ENCODE measurements at regions not wholly inside any gene's neighbourhood (a gene's known extent, or its start where the extent isn't known, plus 50 kb on each side); places are given as distances from the start of the nearest gene placed in this dataset.
"Not testable (repeated sequence)": the region's sequence is repeated elsewhere in the genome, so short reads cannot be mapped to it uniquely, and the experiment has no call there.

DNA sequence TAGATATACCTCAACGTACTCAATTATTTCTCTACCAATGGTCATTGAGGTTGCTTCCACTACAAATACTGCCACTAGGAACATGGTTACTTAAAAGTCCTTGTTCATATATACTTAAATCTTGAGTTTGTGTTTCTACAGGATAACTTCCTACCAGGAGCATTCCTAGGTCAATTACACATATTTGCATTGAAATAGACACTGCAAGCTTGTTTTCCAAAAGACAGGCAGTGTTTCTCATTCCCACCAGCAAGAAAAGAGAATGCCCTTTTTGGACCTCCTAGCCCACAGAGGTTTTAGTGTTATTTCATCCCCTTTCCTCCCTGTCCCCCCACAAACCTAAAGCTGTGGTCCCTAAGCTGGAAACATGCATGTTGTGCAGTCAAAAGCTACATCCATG, 177.3 kb downstream of the ID4 start:
- H3K36me3 ChIP-seq (ENCODE audit: control insufficient read depth, insufficient read depth, low read length): no peaks in the 10 kb centered on the region
- no peak overlapping the region for H3K4me3 ChIP-seq (replicated peaks; ENCODE audit: low read depth, low read length)
- H3K27me3 ChIP-seq (replicated peaks; ENCODE audit: control insufficient read depth, insufficient read depth, low read length): no peaks in the 10 kb centered on the region
- DNase-seq (ENCODE audit: extremely low read depth, insufficient read length): no peak
- TF ChIP-seq, protein P1, sequence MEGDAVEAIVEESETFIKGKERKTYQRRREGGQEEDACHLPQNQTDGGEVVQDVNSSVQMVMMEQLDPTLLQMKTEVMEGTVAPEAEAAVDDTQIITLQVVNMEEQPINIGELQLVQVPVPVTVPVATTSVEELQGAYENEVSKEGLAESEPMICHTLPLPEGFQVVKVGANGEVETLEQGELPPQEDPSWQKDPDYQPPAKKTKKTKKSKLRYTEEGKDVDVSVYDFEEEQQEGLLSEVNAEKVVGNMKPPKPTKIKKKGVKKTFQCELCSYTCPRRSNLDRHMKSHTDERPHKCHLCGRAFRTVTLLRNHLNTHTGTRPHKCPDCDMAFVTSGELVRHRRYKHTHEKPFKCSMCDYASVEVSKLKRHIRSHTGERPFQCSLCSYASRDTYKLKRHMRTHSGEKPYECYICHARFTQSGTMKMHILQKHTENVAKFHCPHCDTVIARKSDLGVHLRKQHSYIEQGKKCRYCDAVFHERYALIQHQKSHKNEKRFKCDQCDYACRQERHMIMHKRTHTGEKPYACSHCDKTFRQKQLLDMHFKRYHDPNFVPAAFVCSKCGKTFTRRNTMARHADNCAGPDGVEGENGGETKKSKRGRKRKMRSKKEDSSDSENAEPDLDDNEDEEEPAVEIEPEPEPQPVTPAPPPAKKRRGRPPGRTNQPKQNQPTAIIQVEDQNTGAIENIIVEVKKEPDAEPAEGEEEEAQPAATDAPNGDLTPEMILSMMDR (IDR thresholded peaks at IDR 0.05; ENCODE audit: insufficient read depth, low read length, poor library complexity, severe bottlenecking): no peak

DNA sequence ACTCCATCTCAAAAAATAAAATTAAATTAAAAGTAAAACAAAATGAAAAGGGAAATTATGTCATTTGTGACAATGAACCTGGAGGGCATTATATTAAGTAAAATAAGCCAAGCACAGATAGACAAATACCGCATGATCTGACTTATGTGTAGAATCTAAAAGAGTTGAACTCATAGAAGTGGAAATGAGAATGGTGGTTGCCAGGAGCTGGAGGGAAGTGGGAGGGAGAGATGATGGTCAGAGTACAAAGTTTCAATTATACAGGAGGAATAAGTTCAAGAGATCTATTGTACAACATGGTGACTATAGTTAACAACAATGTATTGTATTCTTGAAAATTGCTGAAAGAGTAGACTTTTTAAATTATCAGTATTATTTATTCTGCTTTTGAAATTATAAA, 183.4 kb downstream of the ID4 start:
- TF ChIP-seq, protein P1 (IDR thresholded peaks at IDR 0.05; ENCODE audit: insufficient read depth, low read length, poor library complexity, severe bottlenecking): no peak
- Histone ChIP-seq H3K27me3 (replicated peaks; ENCODE audit: control insufficient read depth, insufficient read depth, low read length) (no peaks in the 10 kb centered on the region; the same call in 1 of the 2 replicates), H3K36me3 (ENCODE audit: control insufficient read depth, insufficient read depth, low read length) (no peaks in the 10 kb centered on the region), H3K4me3 (replicated peaks; ENCODE audit: low read depth, low read length) (no peak overlapping the region)
- no peak for DNase-seq (ENCODE audit: extremely low read depth, insufficient read length)

DNA sequence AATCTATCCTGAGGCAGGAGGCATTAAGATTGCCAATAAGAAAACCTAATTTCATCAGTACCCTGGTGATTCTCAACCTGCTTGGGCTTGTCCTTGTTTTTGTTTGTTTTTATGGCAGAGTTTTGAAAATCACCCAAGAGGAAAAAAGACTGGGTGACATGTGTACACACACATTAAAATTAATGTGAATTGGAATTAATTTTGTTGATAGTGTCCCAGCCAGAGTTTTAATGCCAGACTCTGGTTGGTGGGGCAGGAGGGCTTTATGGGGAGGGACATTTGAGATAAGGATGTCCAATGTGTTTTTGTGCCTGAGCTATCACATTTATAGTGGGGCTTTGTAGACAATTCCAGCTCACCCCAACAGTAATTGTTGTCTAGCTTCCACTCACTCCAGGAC, 184.6 kb downstream of the ID4 start:
- TF ChIP-seq, protein P1 (IDR thresholded peaks at IDR 0.05; ENCODE audit: insufficient read depth, low read length, poor library complexity, severe bottlenecking): no peak
- no peak for DNase-seq (ENCODE audit: extremely low read depth, insufficient read length)
- H3K4me3 ChIP-seq (replicated peaks; ENCODE audit: low read depth, low read length): no peak overlapping the region

DNA sequence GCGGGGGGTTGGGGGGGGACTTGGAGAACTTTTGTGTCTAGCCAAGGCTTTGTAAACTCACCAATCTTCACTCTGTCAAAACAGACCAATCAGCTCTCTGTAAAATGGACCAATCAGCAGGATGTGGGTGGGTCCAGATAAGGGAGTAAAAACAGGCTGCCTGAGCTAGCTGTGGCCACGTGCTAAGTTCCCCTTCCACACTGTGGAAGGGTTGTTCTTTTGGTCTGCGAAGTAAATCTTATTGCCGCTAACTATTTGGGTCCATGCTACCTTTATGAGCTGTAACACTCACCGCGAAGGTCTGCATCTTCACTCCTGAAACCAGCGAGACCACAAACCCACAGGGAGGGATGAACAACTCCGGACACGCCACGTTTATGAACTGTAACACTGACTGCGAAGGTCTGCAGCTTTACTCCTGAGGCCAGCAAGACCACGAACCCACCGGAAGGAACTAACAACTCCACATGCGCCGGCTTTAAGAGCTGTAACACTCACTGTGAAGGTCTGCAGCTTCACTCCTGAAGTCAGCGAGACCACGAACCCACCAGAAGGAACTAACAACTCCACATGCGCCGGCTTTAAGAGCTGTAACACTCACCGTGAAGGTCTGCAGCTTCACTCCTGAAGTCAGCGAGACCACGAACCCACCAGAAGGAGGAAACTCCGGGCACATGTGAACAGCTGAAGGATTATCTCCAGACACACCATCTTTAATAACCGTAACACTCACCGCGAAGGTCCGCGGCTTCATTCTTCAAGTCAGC, 186.6 kb downstream of the ID4 start:
- H3K4me3 ChIP-seq (replicated peaks; ENCODE audit: low read depth, low read length); H3K27me3 ChIP-seq (replicated peaks; ENCODE audit: control insufficient read depth, insufficient read depth, low read length); DNase-seq (ENCODE audit: extremely low read depth, insufficient read length); H3K36me3 ChIP-seq (ENCODE audit: control insufficient read depth, insufficient read depth, low read length): not testable (repeated sequence)

More for the DNA sequence above, 184.6 kb downstream of the ID4 start:
- H3K27me3 ChIP-seq (replicated peaks; ENCODE audit: control insufficient read depth, insufficient read depth, low read length): no peaks in the 10 kb centered on the region; the same call in 1 of the 2 replicates
- H3K36me3 ChIP-seq (ENCODE audit: control insufficient read depth, insufficient read depth, low read length): no peaks in the 10 kb centered on the region

DNA sequence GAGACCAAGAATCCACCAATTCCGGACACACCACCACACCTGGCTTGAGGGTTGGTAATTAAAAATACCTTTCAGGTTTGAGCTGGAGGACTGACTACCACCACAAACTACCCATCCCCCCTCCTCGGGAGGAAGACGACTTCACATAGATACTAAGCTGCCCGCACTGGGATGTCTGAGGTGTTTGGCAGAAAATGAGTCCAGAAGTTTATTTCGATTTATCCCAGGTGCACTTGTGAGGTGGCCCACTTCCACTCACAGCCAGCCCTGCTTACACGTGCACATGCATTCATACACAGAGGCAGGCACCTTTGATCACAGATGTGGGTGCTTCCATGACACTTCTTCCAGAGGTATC, 187.1 kb downstream of the ID4 start:
- Histone ChIP-seq H3K36me3 (ENCODE audit: control insufficient read depth, insufficient read depth, low read length) (no peaks in the 10 kb centered on the region), H3K4me3 (replicated peaks; ENCODE audit: low read depth, low read length) (no peak overlapping the region), H3K27me3 (replicated peaks; ENCODE audit: control insufficient read depth, insufficient read depth, low read length) (no peaks in the 10 kb centered on the region; the same call in 1 of the 2 replicates)
- TF ChIP-seq, protein P1 (IDR thresholded peaks at IDR 0.05; ENCODE audit: insufficient read depth, low read length, poor library complexity, severe bottlenecking): no peak
- DNase-seq (ENCODE audit: extremely low read depth, insufficient read length): no peak

DNA sequence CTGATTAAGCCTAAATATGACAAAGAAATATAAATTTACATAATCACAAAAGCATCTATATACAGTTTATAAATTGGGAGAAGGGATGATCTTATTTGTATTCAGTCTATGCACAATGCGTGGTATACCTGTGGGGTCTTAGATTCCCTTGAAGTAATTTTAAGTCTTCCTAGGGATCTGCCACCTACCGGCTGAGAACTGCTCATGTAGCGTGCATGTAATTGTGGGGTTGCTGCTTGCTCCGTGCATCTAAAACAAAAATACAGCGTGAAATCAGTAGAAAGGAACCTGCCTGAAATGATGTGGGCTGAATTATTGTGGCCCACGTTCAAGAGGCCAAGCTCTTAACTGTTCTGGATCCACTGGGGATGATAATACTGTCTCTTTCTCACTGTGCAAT, 187.3 kb downstream of the MBOAT1 start:
- H3K27me3 ChIP-seq (replicated peaks; ENCODE audit: control insufficient read depth, insufficient read depth, low read length): no peaks in the 10 kb centered on the region; the same call in 1 of the 2 replicates
- DNase-seq (ENCODE audit: extremely low read depth, insufficient read length): no peak
- TF ChIP-seq, protein P1 (IDR thresholded peaks at IDR 0.05; ENCODE audit: insufficient read depth, low read length, poor library complexity, severe bottlenecking): no peak
- H3K4me3 ChIP-seq (replicated peaks; ENCODE audit: low read depth, low read length): no peak overlapping the region
- H3K36me3 ChIP-seq (ENCODE audit: control insufficient read depth, insufficient read depth, low read length): no peaks in the 10 kb centered on the region

Data from GM06990 (cell line).